HFF-Myc (cell line): ENCODE measurements at regions not wholly inside any gene's neighbourhood (a gene's known extent, or its start where the extent isn't known, plus 50 kb on each side); places are given as distances from the start of the nearest gene placed in this dataset.
"Not testable (repeated sequence)": the region's sequence is repeated elsewhere in the genome, so short reads cannot be mapped to it uniquely, and the experiment has no call there.

ENCODE experiments used
- DNase-seq: peaks from one replicate; pipeline ENCODE4 v3.0.0-alpha.2; 2011; ENCODE audit warnings: low read depth; ENCODE audit errors: extremely low read depth
- H3K4me3 ChIP-seq: replicated peaks from 2 replicates; pipeline ENCODE4 v1.5.1; 2011; ENCODE audit warnings: low read depth, mild to moderate bottlenecking, control low read depth, low read length
- TF ChIP-seq, protein P1 (sequence below): IDR thresholded peaks from 2 replicates; pipeline ENCODE4 v1.5.1; 2012; ENCODE audit warnings: mild to moderate bottlenecking, low read depth, low read length, control low read depth; ENCODE audit errors: missing control alignments

DNA sequence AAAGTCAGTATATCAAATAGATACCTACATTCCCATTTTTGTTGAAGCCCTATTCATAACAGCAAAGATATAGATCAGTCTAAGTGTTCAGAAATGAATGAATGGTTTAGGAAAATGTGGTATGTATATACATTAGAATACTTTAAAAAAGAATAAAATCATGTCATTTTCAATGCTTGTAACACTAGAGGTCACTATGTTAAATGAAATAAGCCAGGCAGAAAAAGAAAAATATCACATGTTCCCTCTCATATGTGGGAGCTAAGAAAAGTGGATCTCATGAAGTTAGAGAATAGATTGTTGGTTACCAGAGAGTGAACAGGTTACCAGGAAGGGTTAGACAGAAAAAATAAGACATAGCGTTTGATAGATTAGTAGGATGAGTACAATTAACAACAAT, 1111.0 kb upstream of the SLC39A10 start:
- no peak for DNase-seq
- TF ChIP-seq, protein P1, sequence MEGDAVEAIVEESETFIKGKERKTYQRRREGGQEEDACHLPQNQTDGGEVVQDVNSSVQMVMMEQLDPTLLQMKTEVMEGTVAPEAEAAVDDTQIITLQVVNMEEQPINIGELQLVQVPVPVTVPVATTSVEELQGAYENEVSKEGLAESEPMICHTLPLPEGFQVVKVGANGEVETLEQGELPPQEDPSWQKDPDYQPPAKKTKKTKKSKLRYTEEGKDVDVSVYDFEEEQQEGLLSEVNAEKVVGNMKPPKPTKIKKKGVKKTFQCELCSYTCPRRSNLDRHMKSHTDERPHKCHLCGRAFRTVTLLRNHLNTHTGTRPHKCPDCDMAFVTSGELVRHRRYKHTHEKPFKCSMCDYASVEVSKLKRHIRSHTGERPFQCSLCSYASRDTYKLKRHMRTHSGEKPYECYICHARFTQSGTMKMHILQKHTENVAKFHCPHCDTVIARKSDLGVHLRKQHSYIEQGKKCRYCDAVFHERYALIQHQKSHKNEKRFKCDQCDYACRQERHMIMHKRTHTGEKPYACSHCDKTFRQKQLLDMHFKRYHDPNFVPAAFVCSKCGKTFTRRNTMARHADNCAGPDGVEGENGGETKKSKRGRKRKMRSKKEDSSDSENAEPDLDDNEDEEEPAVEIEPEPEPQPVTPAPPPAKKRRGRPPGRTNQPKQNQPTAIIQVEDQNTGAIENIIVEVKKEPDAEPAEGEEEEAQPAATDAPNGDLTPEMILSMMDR: no peak
- no peak overlapping the region for H3K4me3 ChIP-seq

DNA sequence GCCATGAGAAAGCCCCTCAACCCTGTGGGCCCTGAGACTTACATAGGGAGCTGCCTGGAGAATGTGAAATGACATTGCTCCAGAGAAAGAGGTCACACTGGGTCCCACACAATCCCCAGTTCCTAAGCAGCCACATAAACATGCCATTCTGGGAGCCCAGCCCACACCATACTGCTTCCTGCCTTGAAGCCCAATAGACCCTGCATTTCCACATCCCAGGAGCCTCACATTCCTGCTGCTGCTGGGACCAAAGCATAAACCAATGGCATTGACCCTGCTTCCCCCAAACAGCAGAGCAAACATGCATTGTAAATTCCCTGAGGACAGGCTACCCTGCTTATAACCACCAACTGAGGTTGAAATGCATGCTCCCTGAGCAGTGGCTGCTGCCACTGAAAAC, 1117.6 kb upstream of the SLC39A10 start:
- TF ChIP-seq, protein P1: no peak
- H3K4me3 ChIP-seq: no peak overlapping the region
- no peak for DNase-seq

DNA sequence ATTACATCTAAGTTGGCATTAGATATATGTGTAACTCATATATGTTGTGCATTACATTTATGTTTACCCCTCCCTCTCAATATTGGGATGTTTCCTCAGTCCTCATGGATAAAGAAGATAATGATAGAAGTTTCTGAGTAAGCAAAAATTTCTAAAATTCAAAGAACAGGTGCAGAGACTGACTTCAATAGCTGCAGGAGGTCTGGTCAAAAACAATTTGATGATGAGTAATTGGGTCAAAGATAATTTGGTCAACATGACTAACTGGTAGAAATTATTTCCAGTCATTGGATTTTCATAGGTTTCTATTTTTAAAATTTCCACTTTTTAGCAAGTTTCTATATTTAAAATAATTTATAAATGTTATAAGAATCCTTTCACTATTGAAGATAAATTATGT, 1130.9 kb upstream of the SLC39A10 start:
- no peak overlapping the region for H3K4me3 ChIP-seq
- TF ChIP-seq, protein P1: no peak
- no peak for DNase-seq

DNA sequence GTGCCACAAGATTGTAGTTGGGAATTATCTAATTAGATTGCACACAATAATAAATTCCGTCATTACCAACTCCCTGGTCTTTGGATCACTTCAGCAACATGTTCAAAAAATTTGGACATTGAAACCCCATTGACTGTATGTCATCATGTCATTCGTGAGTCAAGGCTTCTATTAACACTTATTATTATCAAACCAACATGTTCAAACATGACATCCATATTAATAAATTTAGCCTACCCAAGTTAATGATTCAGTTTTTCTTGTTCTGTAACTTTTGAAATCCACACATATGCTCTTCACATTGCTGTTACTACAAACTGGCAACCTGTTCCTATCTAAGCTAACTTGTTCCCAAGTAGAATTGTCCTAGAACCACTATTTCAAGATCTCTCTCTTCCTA, 1142.7 kb upstream of the SLC39A10 start:
- TF ChIP-seq, protein P1: no peak
- H3K4me3 ChIP-seq: no peak overlapping the region
- DNase-seq: no peak

DNA sequence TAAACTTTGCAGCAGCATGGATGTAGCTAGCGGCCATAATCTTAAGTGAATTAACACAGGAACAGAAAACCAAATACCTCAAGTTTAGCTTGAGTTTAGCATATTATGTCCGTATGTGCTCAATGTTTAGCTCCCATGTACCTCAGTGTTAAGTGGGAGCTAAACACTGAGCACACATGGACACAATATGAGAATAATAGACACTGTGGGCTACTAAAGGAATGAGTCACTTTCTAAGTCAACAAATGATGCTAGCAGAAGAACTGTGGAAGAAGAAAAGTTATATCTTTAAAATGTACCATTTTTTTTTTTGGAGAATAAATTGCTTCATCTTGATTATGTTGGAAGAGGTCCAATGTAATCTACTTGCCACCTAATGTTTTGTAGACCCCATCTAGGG, 1146.0 kb upstream of the SLC39A10 start:
- not testable (repeated sequence) for DNase-seq, H3K4me3 ChIP-seq

DNA sequence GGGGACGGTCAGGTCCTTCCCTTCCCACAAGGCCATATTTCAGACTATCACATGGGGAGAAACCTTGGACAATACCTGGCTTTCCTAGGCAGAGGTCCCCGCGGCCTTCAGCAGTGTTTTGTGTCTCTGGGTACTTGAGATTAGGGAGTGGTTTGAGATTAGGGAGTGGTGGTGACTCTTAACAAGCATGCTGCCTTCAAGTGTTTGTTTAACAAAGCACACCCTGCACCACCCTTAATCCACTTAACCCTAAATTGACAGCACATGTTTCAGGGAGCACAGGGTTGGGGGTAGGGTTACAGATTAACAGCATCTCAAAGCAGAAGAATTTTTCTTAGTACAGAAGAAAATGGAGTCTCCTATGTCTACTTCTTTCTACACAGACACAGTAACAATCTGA, 1152.2 kb upstream of the SLC39A10 start:
- not testable (repeated sequence) for H3K4me3 ChIP-seq, DNase-seq

DNA sequence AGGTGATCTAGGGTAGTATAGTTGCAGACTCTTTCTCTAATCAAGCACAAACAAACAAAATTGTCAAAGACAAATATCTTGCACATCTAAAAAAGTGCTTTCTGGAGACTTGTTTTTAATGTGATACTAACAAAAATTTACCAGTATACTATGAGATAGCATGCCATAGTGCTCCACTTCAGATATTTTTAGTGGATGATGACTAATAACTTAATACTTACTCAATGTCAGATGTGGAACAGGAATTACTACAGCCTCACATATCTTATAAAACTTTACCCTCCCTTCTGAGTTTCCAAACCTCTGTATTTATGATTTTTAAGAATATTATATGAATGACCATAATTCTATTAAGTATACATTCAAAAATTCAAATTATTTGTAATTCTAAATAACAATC, 1162.0 kb upstream of the SLC39A10 start:
- no peak for DNase-seq
- TF ChIP-seq, protein P1: no peak
- no peak overlapping the region for H3K4me3 ChIP-seq

DNA sequence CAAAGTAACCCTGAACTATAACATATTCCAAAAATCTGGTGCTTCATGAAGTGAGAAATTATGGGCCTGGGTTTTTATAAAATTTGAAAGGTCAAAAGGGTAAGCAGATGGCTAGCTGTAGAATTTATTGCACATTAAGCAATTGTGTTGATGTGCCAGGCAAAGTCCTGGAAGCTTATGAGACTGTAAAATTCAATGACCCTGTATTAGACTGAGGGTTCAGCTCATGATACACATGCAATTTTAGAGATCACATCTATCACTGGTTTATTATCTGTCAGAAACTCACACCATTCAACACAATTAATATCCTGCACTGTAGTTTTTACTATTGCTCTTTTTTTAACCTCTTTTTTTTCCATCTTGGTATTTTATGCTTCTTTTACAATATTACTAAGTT, 1162.6 kb upstream of the SLC39A10 start:
- DNase-seq: no peak
- TF ChIP-seq, protein P1: no peak

More for the DNA sequence above, 1162.6 kb upstream of the SLC39A10 start:
- H3K4me3 ChIP-seq: no peak overlapping the region
